H9 (cell line): ENCODE measurements at regions not wholly inside any gene's neighbourhood (a gene's known extent, or its start where the extent isn't known, plus 50 kb on each side); places are given as distances from the start of the nearest gene placed in this dataset.

Source experiments
- DNase-seq: peaks from one replicate; pipeline ENCODE4 v3.0.0-alpha.2; 2017
- H2AFZ ChIP-seq: one replicate; pipeline ENCODE4 v1.6.1; 2013; ENCODE audit warnings: mild to moderate bottlenecking, low read length, control low read depth, moderate library complexity
- H2AK5ac ChIP-seq: 2 replicates; pipeline ENCODE4 v1.6.1; 2013; ENCODE audit warnings: low read length, control low read depth, mixed read lengths; ENCODE audit not compliant: insufficient read length
- H2BK120ac ChIP-seq: one replicate; pipeline ENCODE4 v1.6.1; 2013; ENCODE audit warnings: low read depth, mild to moderate bottlenecking, low read length, control low read depth, inconsistent platforms; ENCODE audit not compliant: poor library complexity, severe bottlenecking
- H2BK12ac ChIP-seq: 2 replicates; pipeline ENCODE4 v1.6.1; 2013; ENCODE audit warnings: low read length, control low read depth, mixed read lengths, low read depth; ENCODE audit not compliant: insufficient read length
- H2BK15ac ChIP-seq: 2 replicates; pipeline ENCODE4 v1.6.1; 2013; ENCODE audit warnings: low read depth, low read length, control low read depth
- H2BK20ac ChIP-seq: one replicate; pipeline ENCODE4 v1.6.1; 2013; ENCODE audit warnings: low read depth, mild to moderate bottlenecking, low read length, control low read depth, inconsistent platforms; ENCODE audit not compliant: poor library complexity, severe bottlenecking
- H2BK5ac ChIP-seq: 2 replicates; pipeline ENCODE4 v1.6.1; 2013; ENCODE audit warnings: low read length, control low read depth, mixed read lengths; ENCODE audit not compliant: insufficient read length
- H3K14ac ChIP-seq: 2 replicates; pipeline ENCODE4 v1.6.1; 2013; ENCODE audit warnings: low read length, control low read depth; ENCODE audit not compliant: insufficient read depth
- H3K18ac ChIP-seq: 2 replicates; pipeline ENCODE4 v1.6.1; 2013; ENCODE audit warnings: low read depth, mild to moderate bottlenecking, mixed read lengths, low read length, control low read depth; ENCODE audit not compliant: insufficient read length
- H3K23ac ChIP-seq: 2 replicates; pipeline ENCODE4 v1.6.1; 2013; ENCODE audit warnings: low read length, control low read depth, mixed read lengths, low read depth; ENCODE audit not compliant: insufficient read length
- H3K23me2 ChIP-seq: 2 replicates; pipeline ENCODE4 v1.6.1; 2013; ENCODE audit warnings: low read depth, mild to moderate bottlenecking, mixed read lengths, low read length, control low read depth; ENCODE audit not compliant: insufficient read length, poor library complexity, severe bottlenecking
- H3K27ac ChIP-seq: 2 replicates; pipeline ENCODE4 v1.5.1; 2013; ENCODE audit warnings: low read length, control low read depth, mixed read lengths, low read depth; ENCODE audit not compliant: insufficient read length
- H3K27me3 ChIP-seq: 2 replicates; pipeline ENCODE4 v1.6.1; 2013; ENCODE audit warnings: low read length, control low read depth, inconsistent platforms; ENCODE audit not compliant: insufficient read depth
- H3K4ac ChIP-seq: 2 replicates; pipeline ENCODE4 v1.6.1; 2013; ENCODE audit warnings: low read depth, mild to moderate bottlenecking, control low read depth, inconsistent platforms, low read length, moderate library complexity
- H3K4me1 ChIP-seq: 2 replicates; pipeline ENCODE4 v1.6.1; 2013; ENCODE audit warnings: low read length, control low read depth, inconsistent platforms; ENCODE audit not compliant: insufficient read depth
- H3K4me2 ChIP-seq: 2 replicates; pipeline ENCODE4 v1.6.1; 2013; ENCODE audit warnings: low read length, control low read depth, mixed read lengths; ENCODE audit not compliant: insufficient read length, insufficient read depth
- H3K56ac ChIP-seq: 2 replicates; pipeline ENCODE4 v1.6.1; 2013; ENCODE audit warnings: low read depth, mild to moderate bottlenecking, mixed read lengths, low read length, control low read depth; ENCODE audit not compliant: insufficient read length
- H3K79me1 ChIP-seq: 2 replicates; pipeline ENCODE4 v1.6.1; 2013; ENCODE audit warnings: low read depth, mild to moderate bottlenecking, moderate library complexity, low read length, control low read depth, inconsistent platforms; ENCODE audit not compliant: insufficient read depth, poor library complexity, severe bottlenecking
- H3K79me2 ChIP-seq: 2 replicates; pipeline ENCODE4 v1.6.1; 2013; ENCODE audit warnings: low read length, control low read depth, inconsistent platforms; ENCODE audit not compliant: insufficient read depth
- H3K9ac ChIP-seq: 2 replicates; pipeline ENCODE4 v1.6.1; 2013; ENCODE audit warnings: low read length, control low read depth, mixed read lengths; ENCODE audit not compliant: insufficient read length; ENCODE audit errors: extremely low read depth
- H3K9me3 ChIP-seq: one replicate; pipeline ENCODE4 v1.6.1; 2013; ENCODE audit warnings: low read depth, low read length, inconsistent platforms; ENCODE audit not compliant: control insufficient read depth
- H3T11ph ChIP-seq: one replicate; pipeline ENCODE4 v1.6.1; 2013; ENCODE audit warnings: mild to moderate bottlenecking, low read length, control low read depth, inconsistent platforms
- H4K20me1 ChIP-seq: one replicate; pipeline ENCODE4 v1.6.1; 2013; ENCODE audit not compliant: control insufficient read depth, insufficient read length, insufficient read depth
- H4K5ac ChIP-seq: 2 replicates; pipeline ENCODE4 v1.6.1; 2013; ENCODE audit warnings: low read depth, mild to moderate bottlenecking, mixed read lengths, low read length, control low read depth; ENCODE audit not compliant: insufficient read length
- H4K8ac ChIP-seq: replicated peaks from 2 replicates; pipeline ENCODE4 v1.6.1; 2013; ENCODE audit warnings: low read length, control low read depth, mixed read lengths, low read depth; ENCODE audit not compliant: insufficient read length
- H4K91ac ChIP-seq: 2 replicates; pipeline ENCODE4 v1.6.1; 2013; ENCODE audit warnings: low read depth, mild to moderate bottlenecking, moderate library complexity, mixed read lengths, low read length, control low read depth; ENCODE audit not compliant: insufficient read length
- H3K27ac Mint-ChIP-seq, 3 experiments: 2 replicates in 2 of 3; 3 replicates in 1 of 3; pipeline ENCODE4 v1.8.0; 2020 to 2021; ENCODE audit warnings: mixed read lengths in 3 of 3, mild to moderate bottlenecking in 1 of 3, moderate library complexity in 1 of 3
- H3K27me3 Mint-ChIP-seq: 2 replicates; pipeline ENCODE4 v1.8.0; 2021; ENCODE audit warnings: low read depth, mild to moderate bottlenecking, moderate library complexity, mixed read lengths
- H3K36me3 Mint-ChIP-seq, 3 experiments: 2 replicates in 2 of 3; 3 replicates in 1 of 3; pipeline ENCODE4 v1.8.0; 2020 to 2021; ENCODE audit warnings: low read depth in 3 of 3, mixed read lengths in 3 of 3; ENCODE audit not compliant: insufficient read depth in 1 of 3
- H3K4me1 Mint-ChIP-seq, 2 experiments: 2 replicates each; pipeline ENCODE4 v1.8.0; 2020; ENCODE audit warnings: mixed read lengths in 2 of 2
- H3K4me3 Mint-ChIP-seq, 2 experiments: 2 replicates in 1 of 2; 3 replicates in 1 of 2; pipeline ENCODE4 v1.8.0; 2020 to 2021; ENCODE audit warnings: mild to moderate bottlenecking in 2 of 2, mixed read lengths in 2 of 2, moderate library complexity in 1 of 2
- H3K9me3 Mint-ChIP-seq, 2 experiments: 2 replicates in 1 of 2; 3 replicates in 1 of 2; pipeline ENCODE4 v1.8.0; 2020; ENCODE audit warnings: mild to moderate bottlenecking in 2 of 2, mixed read lengths in 2 of 2, moderate library complexity in 1 of 2
- WGBS: extraction: QIAGEN DNeasy Blood & Tissue Kit; methylation state at CpG from one replicate; pipeline ENCODE4 v1.1.7; 2013; ENCODE audit warnings: missing lambda C conversion rate, low lambda C conversion rate, mixed read lengths; ENCODE audit not compliant: insufficient read length; ENCODE audit errors: extremely low coverage; 5-methylcytosine and 5-hydroxymethylcytosine counted together
- TF ChIP-seq, protein P1 (sequence below): fragments of 200-600 bp; sonication (generic); conservative IDR thresholded peaks from 3 replicates; pipeline ENCODE4 v1.8.0; 2021; ENCODE audit warnings: antibody characterized with exemption, mild to moderate bottlenecking

DNA sequence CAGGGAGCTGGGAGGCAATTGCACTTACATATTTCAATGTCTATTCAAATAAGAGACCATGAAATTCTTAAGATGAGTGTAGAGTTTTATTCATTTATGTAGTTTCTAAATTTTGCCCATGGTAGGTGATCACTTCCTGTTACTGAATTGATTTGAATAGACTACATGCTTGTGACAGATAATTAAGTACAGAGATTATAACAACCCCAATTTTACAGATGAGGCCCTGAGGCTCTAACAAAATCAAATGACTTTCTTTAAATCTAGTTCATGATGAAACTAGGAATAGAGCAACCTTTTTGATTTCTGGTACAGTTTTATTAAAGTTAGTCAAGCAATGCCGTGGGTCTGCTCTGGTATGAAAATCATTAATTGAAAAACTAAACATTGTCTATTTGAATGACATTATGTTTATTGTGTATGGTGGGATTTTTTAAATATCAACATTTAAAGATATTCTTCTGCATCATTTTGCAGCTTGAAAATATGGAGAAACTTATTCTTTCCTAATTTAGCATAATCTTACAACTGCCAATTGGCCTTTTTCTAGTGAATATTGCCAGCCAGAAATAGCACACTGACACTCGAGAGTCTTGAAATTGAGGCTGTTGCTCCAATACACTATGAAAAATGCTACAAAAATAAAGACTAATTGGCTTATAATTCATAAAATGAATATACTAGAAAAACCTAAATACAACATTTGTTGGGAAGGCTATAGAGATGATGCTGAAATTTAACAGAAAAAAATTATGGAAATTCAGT, 308.9 kb downstream of the SLC6A15 start:
- Histone ChIP-seq H3K27me3 (no peaks in the 10 kb centered on the region), H2BK120ac (no peak overlapping the region), H3K79me2 (no peaks in the 10 kb centered on the region), H2BK5ac (no peak overlapping the region), H4K8ac (no peak overlapping the region), H3K79me1 (no peaks in the 10 kb centered on the region), H4K20me1 (no peaks in the 10 kb centered on the region), H4K91ac (no peak overlapping the region), H2BK20ac (no peak overlapping the region), H2BK15ac (no peak overlapping the region), H3K4me1 (peaks cover 3% of the 10 kb centered on the region; the same call in 1 of the 2 replicates), H3K18ac (no peak overlapping the region), H3K9me3 (no peaks in the 10 kb centered on the region), H3K4ac (no peak overlapping the region), H3K56ac (no peak overlapping the region), H3K14ac (no peak overlapping the region), H3K27ac (no peak overlapping the region), H3K23ac (no peak overlapping the region), H2AFZ (no peak overlapping the region), H2AK5ac (no peak overlapping the region), H3T11ph (no peak overlapping the region), H3K4me2 (no peak overlapping the region), H3K23me2 (no peaks in the 10 kb centered on the region), H4K5ac (no peak overlapping the region), H2BK12ac (no peak overlapping the region), H3K9ac (no peak overlapping the region)
- Mint-ChIP-seq H3K9me3 (no peaks in the 10 kb centered on the region), H3K27me3 (no peaks in the 10 kb centered on the region), H3K36me3 (no peaks in the 10 kb centered on the region), H3K27ac (no peak overlapping the region), H3K4me1 (peaks cover 15 to 18% of the 10 kb centered on the region in 2 experiments), H3K4me3 (no peak overlapping the region)
- DNase-seq: no peak
- no CpG with 5 or more reads among the region's 2 CpGs for WGBS
- TF ChIP-seq, protein P1, sequence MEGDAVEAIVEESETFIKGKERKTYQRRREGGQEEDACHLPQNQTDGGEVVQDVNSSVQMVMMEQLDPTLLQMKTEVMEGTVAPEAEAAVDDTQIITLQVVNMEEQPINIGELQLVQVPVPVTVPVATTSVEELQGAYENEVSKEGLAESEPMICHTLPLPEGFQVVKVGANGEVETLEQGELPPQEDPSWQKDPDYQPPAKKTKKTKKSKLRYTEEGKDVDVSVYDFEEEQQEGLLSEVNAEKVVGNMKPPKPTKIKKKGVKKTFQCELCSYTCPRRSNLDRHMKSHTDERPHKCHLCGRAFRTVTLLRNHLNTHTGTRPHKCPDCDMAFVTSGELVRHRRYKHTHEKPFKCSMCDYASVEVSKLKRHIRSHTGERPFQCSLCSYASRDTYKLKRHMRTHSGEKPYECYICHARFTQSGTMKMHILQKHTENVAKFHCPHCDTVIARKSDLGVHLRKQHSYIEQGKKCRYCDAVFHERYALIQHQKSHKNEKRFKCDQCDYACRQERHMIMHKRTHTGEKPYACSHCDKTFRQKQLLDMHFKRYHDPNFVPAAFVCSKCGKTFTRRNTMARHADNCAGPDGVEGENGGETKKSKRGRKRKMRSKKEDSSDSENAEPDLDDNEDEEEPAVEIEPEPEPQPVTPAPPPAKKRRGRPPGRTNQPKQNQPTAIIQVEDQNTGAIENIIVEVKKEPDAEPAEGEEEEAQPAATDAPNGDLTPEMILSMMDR: no peak
